Adrenal gland (tissue), 5 donors: ENCODE measurements at regions not wholly inside any gene's neighbourhood (a gene's known extent, or its start where the extent isn't known, plus 50 kb on each side); places are given as distances from the start of the nearest gene placed in this dataset.

Source experiments
- CTCF ChIP-seq, 6 experiments: fragments of 450-650 bp in 4 of 6; fragments of 200-600 bp in 2 of 6; sonication (generic) in 1 of 6; IDR thresholded peaks; 1 replicate in 5 of 6; 2 replicates in 1 of 6; pipeline versions ENCODE4 v1.5.1 to v1.8.0; 2016 to 2021; ENCODE audit warnings: antibody characterized with exemption in 6 of 6, mild to moderate bottlenecking in 2 of 6, moderate library complexity in 1 of 6
- POLR2A ChIP-seq, 2 donors: fragments of 450-650 bp; IDR thresholded peaks; one replicate each; pipeline ENCODE4 v1.6.1; 2017; ENCODE audit warnings: antibody characterized with exemption in 2 of 2, mild to moderate bottlenecking in 2 of 2, moderate library complexity in 1 of 2
- donor health status: DM: no; HTN: no; CAD: no.

DNA sequence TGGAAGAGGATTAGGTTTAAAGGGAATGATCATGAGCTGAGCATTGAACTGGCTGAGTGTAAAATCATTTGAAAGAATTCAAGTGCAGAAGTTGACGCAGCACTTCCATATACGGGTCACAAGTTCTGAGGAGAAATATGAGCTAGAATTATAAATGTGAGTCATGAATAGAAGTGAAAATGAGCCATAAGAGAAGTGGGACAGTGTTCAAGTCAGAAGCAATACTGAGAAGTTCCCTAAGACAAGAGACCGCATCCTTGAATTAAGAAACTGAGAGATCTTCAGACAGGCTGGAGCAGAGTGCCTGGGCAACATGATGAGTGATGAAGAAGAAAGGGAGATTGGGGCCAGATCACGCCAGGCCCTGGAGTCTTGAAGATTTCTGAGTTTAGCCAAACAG is 209.7 kb downstream of the TBX18 start:
- TF ChIP-seq POLR2A (IDR thresholded peaks at IDR 0.05) = no peak
- no peak for TF ChIP-seq CTCF (IDR thresholded peaks at IDR 0.05)
